Thyroid gland (tissue), 4 donors: ENCODE measurements at regions not wholly inside any gene's neighbourhood (a gene's known extent, or its start where the extent isn't known, plus 50 kb on each side); places are given as distances from the start of the nearest gene placed in this dataset.

Experiments used
- DNase-seq, 2 donors: peaks; one replicate each; pipeline ENCODE4 v3.0.0-alpha.2; 2019
- H3K27ac ChIP-seq, 3 donors: fragments of 200-600 bp; sonication (generic); 1 replicate in 2 of 3; 2 replicates in 1 of 3; pipeline ENCODE4 v1.5.1; 2016 to 2019; ENCODE audit warnings: mild to moderate bottlenecking in 1 of 3, moderate library complexity in 1 of 3
- H3K27me3 ChIP-seq: fragments of 200-600 bp; sonication (generic); one replicate; pipeline ENCODE4 v1.5.1; 2019
- H3K36me3 ChIP-seq, 2 donors: fragments of 200-600 bp; sonication (generic); one replicate each; pipeline ENCODE4 v1.5.1; 2016 to 2019
- H3K4me1 ChIP-seq, 2 donors: fragments of 200-600 bp; sonication (generic); one replicate each; pipeline ENCODE4 v1.5.1; 2017 to 2019
- H3K4me3 ChIP-seq, 3 donors: fragments of 200-600 bp; sonication (generic); replicated peaks in 1 of 3; 1 replicate in 2 of 3; 2 replicates in 1 of 3; pipeline ENCODE4 v1.5.1; 2016; ENCODE audit warnings: mild to moderate bottlenecking in 1 of 3
- H3K9me3 ChIP-seq: fragments of 200-600 bp; sonication (generic); one replicate; pipeline ENCODE4 v1.5.1; 2017
- POLR2A ChIP-seq, 2 donors: fragments of 450-650 bp; IDR thresholded peaks; one replicate each; pipeline ENCODE4 v1.6.1; 2017; ENCODE audit warnings: antibody characterized with exemption in 2 of 2, mild to moderate bottlenecking in 2 of 2, moderate library complexity in 1 of 2
- WGBS, 2 donors: methylation state at CpG; one replicate each; pipeline ENCODE4 v1.1.5; 2017; 5-methylcytosine and 5-hydroxymethylcytosine counted together
- intact Hi-C: fragments of 100-400 bp; cut with DNase I; formaldehyde crosslinking; loops from one replicate; pipeline ENCODE4 v1.15.1; 2023
- TF ChIP-seq, protein P1 (sequence below), 6 experiments: fragments of 200-600 bp in 3 of 6; fragments of 450-650 bp in 3 of 6; sonication (generic) in 3 of 6; IDR thresholded peaks; one replicate each; pipeline ENCODE4 v1.5.1; 2016 to 2019; ENCODE audit warnings: antibody characterized with exemption in 6 of 6, mild to moderate bottlenecking in 2 of 6, inconsistent platforms in 1 of 6, moderate library complexity in 1 of 6

- Histone ChIP-seq H3K4me3 (no peak overlapping the region), H3K27me3 (no peaks in the 10 kb centered on the region), H3K27ac (no peak overlapping the region), H3K9me3 (no peaks in the 10 kb centered on the region), H3K36me3 (no peaks in the 10 kb centered on the region), H3K4me1 (no peaks in the 10 kb centered on the region)
- 95 to 100% methylated on average over 2 of the region's 2 CpGs for WGBS, 2 donors
- DNase-seq, result no peak
- intact Hi-C loops, result no loop called here
- no peak for TF ChIP-seq POLR2A (IDR thresholded peaks at IDR 0.05)
- TF ChIP-seq, protein P1, sequence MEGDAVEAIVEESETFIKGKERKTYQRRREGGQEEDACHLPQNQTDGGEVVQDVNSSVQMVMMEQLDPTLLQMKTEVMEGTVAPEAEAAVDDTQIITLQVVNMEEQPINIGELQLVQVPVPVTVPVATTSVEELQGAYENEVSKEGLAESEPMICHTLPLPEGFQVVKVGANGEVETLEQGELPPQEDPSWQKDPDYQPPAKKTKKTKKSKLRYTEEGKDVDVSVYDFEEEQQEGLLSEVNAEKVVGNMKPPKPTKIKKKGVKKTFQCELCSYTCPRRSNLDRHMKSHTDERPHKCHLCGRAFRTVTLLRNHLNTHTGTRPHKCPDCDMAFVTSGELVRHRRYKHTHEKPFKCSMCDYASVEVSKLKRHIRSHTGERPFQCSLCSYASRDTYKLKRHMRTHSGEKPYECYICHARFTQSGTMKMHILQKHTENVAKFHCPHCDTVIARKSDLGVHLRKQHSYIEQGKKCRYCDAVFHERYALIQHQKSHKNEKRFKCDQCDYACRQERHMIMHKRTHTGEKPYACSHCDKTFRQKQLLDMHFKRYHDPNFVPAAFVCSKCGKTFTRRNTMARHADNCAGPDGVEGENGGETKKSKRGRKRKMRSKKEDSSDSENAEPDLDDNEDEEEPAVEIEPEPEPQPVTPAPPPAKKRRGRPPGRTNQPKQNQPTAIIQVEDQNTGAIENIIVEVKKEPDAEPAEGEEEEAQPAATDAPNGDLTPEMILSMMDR (IDR thresholded peaks at IDR 0.05), result no peak
Measured at GRCh38 chr20:4548552-4548951, 137.7 kb upstream of the PRNP start.

GRCh38 chr20:4546786-4547185 lies 139.5 kb upstream of the PRNP start:
- Histone ChIP-seq H3K4me3 (no peak overlapping the region), H3K9me3 (no peaks in the 10 kb centered on the region), H3K27ac (no peak overlapping the region), H3K4me1 (no peaks in the 10 kb centered on the region), H3K36me3 (no peaks in the 10 kb centered on the region), H3K27me3 (no peaks in the 10 kb centered on the region)
- 76 to 78% methylated on average over 2 of the region's 2 CpGs for WGBS, 2 donors
- TF ChIP-seq POLR2A (IDR thresholded peaks at IDR 0.05), result no peak
- TF ChIP-seq, protein P1 (IDR thresholded peaks at IDR 0.05), result no peak
- no peak for DNase-seq
- intact Hi-C loops, result no loop called here

DNA sequence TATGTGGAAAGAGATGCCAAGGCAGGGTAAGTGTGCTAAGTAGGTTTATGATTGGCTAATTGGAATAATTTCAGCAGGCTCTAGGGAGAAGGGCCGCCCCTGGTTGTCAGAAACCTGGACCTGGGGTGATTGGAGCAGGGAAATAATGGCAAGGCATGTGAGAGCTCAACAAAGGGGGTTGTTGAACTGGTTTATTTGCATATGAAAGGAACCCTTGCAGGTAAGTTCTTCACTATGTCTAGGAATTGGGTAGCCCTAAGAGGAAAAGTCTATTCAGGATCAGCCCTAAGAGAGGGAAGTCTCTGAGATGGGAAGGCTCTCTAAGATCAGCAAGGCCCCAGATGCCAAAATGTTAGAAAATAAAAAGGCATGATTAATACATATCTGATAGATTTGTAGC lies 139.9 kb upstream of the PRNP start:
- Histone ChIP-seq H3K4me3 (no peak overlapping the region), H3K4me1 (no peaks in the 10 kb centered on the region), H3K36me3 (no peaks in the 10 kb centered on the region), H3K27me3 (no peaks in the 10 kb centered on the region), H3K27ac (no peak overlapping the region), H3K9me3 (no peaks in the 10 kb centered on the region)
- intact Hi-C loops, result no loop called here
- 77 to 86% methylated on average over 1 of the region's 1 CpG for WGBS, 2 donors
- TF ChIP-seq POLR2A (IDR thresholded peaks at IDR 0.05), result no peak
- TF ChIP-seq, protein P1 (IDR thresholded peaks at IDR 0.05), result no peak
- DNase-seq, result no peak

DNA sequence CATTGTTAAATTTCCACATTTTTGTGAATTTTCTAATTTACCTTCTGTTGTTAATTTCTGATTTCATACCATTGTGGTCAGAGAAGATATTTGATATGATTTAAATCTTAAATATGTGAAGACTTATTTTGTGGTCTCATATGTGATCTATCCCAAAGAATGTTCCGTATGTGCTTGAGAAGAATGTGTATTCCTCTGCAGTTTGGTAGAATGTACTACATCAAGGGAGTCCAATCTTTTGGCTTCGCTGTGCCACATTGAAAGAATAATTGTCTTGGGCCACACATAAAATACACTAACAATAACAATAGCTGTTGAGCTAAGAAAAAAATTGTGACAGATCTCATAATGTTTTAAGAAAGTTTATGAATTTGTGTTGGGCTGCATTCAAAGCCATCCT lies 140.7 kb upstream of the PRNP start:
- no peak for TF ChIP-seq POLR2A (IDR thresholded peaks at IDR 0.05)
- TF ChIP-seq, protein P1 (IDR thresholded peaks at IDR 0.05), result no peak
- Histone ChIP-seq H3K27ac (no peak overlapping the region), H3K27me3 (no peaks in the 10 kb centered on the region), H3K4me1 (no peaks in the 10 kb centered on the region), H3K36me3 (no peaks in the 10 kb centered on the region), H3K9me3 (no peaks in the 10 kb centered on the region), H3K4me3 (no peak overlapping the region)
- WGBS, 2 donors, result 92 to 95% methylated on average over 2 of the region's 2 CpGs
- no peak for DNase-seq
- intact Hi-C loops, result no loop called here

- Histone ChIP-seq H3K27me3 (no peaks in the 10 kb centered on the region), H3K27ac (no peak overlapping the region), H3K9me3 (no peaks in the 10 kb centered on the region), H3K4me3 (no peak overlapping the region), H3K4me1 (no peaks in the 10 kb centered on the region), H3K36me3 (no peaks in the 10 kb centered on the region)
- TF ChIP-seq, protein P1 (IDR thresholded peaks at IDR 0.05), result no peak
- no peak for TF ChIP-seq POLR2A (IDR thresholded peaks at IDR 0.05)
- DNase-seq, result no peak
- intact Hi-C loops, result no loop called here
- 80 to 83% methylated on average over 2 of the region's 2 CpGs for WGBS, 2 donors
Measured at GRCh38 chr20:4544765-4545164, 141.5 kb upstream of the PRNP start.
